ENCODE measurements at regions not wholly inside any gene's neighbourhood (a gene's known extent, or its start where the extent isn't known, plus 50 kb on each side); places are given as distances from the start of the nearest gene placed in this dataset.

- H3K27ac ChIP-seq, result no peak overlapping the region
- TF ChIP-seq CTCF (conservative IDR thresholded peaks at IDR 0.05), result no peak
- no peak for TF ChIP-seq ZFX (IDR thresholded peaks at IDR 0.05)
Measured at GRCh38 chr13:19071161-19071936, 110.3 kb downstream of the TUBA3C start.

- TF ChIP-seq CTCF (conservative IDR thresholded peaks at IDR 0.05), result no peak
- H3K27ac ChIP-seq, result no peak overlapping the region
Measured at GRCh38 chr13:19070398-19070735, 111.3 kb downstream of the TUBA3C start.

GRCh38 chr13:19069684-19070397 lies 111.8 kb downstream of the TUBA3C start:
- no peak overlapping the region for H3K27ac ChIP-seq
- TF ChIP-seq ZFX (IDR thresholded peaks at IDR 0.05) (no peak), CTCF (conservative IDR thresholded peaks at IDR 0.05) (no peak)

GRCh38 chr13:19068691-19069090 lies 112.9 kb downstream of the TUBA3C start:
- no peak overlapping the region for H3K27ac ChIP-seq
- TF ChIP-seq CTCF (conservative IDR thresholded peaks at IDR 0.05) (no peak), ZFX (IDR thresholded peaks at IDR 0.05) (no peak)

GRCh38 chr13:19067767-19068166 lies 113.9 kb downstream of the TUBA3C start:
- TF ChIP-seq ZFX (IDR thresholded peaks at IDR 0.05) (no peak), CTCF (conservative IDR thresholded peaks at IDR 0.05) (no peak)
- H3K27ac ChIP-seq, result no peak overlapping the region

GRCh38 chr13:19062801-19063200 lies 118.8 kb downstream of the TUBA3C start:
- TF ChIP-seq ZFX (IDR thresholded peaks at IDR 0.05), result no peak
- TF ChIP-seq CTCF (conservative IDR thresholded peaks at IDR 0.05), result no peak
- no peak overlapping the region for H3K27ac ChIP-seq

GRCh38 chr13:19062019-19062646 lies 119.5 kb downstream of the TUBA3C start:
- no peak for TF ChIP-seq CTCF (conservative IDR thresholded peaks at IDR 0.05)
- TF ChIP-seq ZFX (IDR thresholded peaks at IDR 0.05), result no peak

More at GRCh38 chr13:19062019-19062646, 119.5 kb downstream of the TUBA3C start:
- H3K27ac ChIP-seq, result no peak overlapping the region
